K562 (cell line): ENCODE measurements at regions not wholly inside any gene's neighbourhood (a gene's known extent, or its start where the extent isn't known, plus 50 kb on each side); places are given as distances from the start of the nearest gene placed in this dataset.

Source experiments
- TF ChIP-seq, protein P1 (sequence below), 3 experiments: fragments of 200-800 bp in 1 of 3; fragments of 250-450 bp in 1 of 3; fragments of 450-650 bp in 1 of 3; sonication (Bioruptor Pico) in 1 of 3; sonication (Bioruptor generic) in 1 of 3; formaldehyde crosslinking in 1 of 3; IDR thresholded peaks; 2 replicates each; pipeline versions ENCODE4 v1.6.1 to v1.8.0; 2016 to 2022; ENCODE audit warnings: mild to moderate bottlenecking in 2 of 3, missing genetic modification characterization in 2 of 3, missing compliant biosample characterization in 1 of 3, moderate library complexity in 1 of 3
- TF ChIP-seq, protein P2 (sequence below), 2 experiments: IDR thresholded peaks; 2 replicates each; pipeline ENCODE4 v1.6.1; 2011; ENCODE audit warnings: borderline replicate concordance in 1 of 2, control low read depth in 1 of 2, low read depth in 1 of 2, low read length in 1 of 2, mild to moderate bottlenecking in 1 of 2, mixed read lengths in 1 of 2, moderate library complexity in 1 of 2; ENCODE audit not compliant: insufficient read depth in 1 of 2, insufficient read length in 1 of 2, poor library complexity in 1 of 2, severe bottlenecking in 1 of 2; ENCODE audit errors: extremely low read depth in 1 of 2
- TF ChIP-seq, protein P3 (sequence below): fragments of 450-650 bp; IDR thresholded peaks from 2 replicates; pipeline ENCODE4 v1.6.1; 2016; ENCODE audit warnings: mild to moderate bottlenecking, moderate library complexity
- TF ChIP-seq, protein P4 (sequence below), 2 experiments: fragments of 200-800 bp in 1 of 2; sonication (Bioruptor generic) in 1 of 2; sonication (generic) in 1 of 2; formaldehyde crosslinking in 1 of 2; IDR thresholded peaks in 1 of 2; conservative IDR thresholded peaks in 1 of 2; 2 replicates each; pipeline versions ENCODE4 v1.5.0 to v1.6.1; 2016 to 2020; ENCODE audit warnings: missing compliant biosample characterization in 1 of 2, missing genetic modification characterization in 1 of 2, missing genetic modification reagents in 1 of 2

DNA sequence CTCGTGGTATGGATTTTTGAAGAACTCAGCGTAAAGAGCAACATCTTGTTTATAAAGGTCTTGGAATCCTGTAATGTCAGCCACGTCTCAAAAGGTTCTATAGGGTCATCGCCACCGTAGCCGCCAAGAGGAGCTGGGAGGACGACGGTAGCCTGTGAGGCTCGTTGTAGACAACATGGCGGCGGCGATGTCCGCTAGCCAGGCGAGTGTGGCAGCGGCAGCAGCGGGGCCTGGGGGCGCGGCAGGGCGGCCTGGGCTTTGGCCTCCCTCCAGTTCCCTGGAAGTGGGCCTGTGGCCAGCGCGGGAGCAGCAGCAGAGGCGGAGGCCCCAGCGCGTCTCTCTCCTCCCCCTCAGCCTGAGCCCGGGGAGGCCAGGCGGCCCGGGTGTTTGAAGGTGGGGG lies 143.5 kb upstream of the PBDC1 start (continued):
- TF ChIP-seq, protein P1, sequence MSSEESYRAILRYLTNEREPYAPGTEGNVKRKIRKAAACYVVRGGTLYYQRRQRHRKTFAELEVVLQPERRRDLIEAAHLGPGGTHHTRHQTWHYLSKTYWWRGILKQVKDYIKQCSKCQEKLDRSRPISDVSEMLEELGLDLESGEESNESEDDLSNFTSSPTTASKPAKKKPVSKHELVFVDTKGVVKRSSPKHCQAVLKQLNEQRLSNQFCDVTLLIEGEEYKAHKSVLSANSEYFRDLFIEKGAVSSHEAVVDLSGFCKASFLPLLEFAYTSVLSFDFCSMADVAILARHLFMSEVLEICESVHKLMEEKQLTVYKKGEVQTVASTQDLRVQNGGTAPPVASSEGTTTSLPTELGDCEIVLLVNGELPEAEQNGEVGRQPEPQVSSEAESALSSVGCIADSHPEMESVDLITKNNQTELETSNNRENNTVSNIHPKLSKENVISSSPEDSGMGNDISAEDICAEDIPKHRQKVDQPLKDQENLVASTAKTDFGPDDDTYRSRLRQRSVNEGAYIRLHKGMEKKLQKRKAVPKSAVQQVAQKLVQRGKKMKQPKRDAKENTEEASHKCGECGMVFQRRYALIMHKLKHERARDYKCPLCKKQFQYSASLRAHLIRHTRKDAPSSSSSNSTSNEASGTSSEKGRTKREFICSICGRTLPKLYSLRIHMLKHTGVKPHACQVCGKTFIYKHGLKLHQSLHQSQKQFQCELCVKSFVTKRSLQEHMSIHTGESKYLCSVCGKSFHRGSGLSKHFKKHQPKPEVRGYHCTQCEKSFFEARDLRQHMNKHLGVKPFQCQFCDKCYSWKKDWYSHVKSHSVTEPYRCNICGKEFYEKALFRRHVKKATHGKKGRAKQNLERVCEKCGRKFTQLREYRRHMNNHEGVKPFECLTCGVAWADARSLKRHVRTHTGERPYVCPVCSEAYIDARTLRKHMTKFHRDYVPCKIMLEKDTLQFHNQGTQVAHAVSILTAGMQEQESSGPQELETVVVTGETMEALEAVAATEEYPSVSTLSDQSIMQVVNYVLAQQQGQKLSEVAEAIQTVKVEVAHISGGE (CRISPR knock-in tag; IDR thresholded peaks at IDR 0.05), result 0 out of 6 replicates have a peak, but pooled peaks of 1 of the 3 experiments have one; percentile 19
- TF ChIP-seq, protein P2, sequence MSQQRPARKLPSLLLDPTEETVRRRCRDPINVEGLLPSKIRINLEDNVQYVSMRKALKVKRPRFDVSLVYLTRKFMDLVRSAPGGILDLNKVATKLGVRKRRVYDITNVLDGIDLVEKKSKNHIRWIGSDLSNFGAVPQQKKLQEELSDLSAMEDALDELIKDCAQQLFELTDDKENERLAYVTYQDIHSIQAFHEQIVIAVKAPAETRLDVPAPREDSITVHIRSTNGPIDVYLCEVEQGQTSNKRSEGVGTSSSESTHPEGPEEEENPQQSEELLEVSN (IDR thresholded peaks at IDR 0.05; ENCODE audit: borderline replicate concordance in 1 of 2, extremely low read depth in 1 of 2, insufficient read depth in 1 of 2, insufficient read length in 1 of 2, low read depth in 1 of 2, low read length in 1 of 2, poor library complexity in 1 of 2, severe bottlenecking in 1 of 2), result peak; percentile 20 to 69
- TF ChIP-seq, protein P3, sequence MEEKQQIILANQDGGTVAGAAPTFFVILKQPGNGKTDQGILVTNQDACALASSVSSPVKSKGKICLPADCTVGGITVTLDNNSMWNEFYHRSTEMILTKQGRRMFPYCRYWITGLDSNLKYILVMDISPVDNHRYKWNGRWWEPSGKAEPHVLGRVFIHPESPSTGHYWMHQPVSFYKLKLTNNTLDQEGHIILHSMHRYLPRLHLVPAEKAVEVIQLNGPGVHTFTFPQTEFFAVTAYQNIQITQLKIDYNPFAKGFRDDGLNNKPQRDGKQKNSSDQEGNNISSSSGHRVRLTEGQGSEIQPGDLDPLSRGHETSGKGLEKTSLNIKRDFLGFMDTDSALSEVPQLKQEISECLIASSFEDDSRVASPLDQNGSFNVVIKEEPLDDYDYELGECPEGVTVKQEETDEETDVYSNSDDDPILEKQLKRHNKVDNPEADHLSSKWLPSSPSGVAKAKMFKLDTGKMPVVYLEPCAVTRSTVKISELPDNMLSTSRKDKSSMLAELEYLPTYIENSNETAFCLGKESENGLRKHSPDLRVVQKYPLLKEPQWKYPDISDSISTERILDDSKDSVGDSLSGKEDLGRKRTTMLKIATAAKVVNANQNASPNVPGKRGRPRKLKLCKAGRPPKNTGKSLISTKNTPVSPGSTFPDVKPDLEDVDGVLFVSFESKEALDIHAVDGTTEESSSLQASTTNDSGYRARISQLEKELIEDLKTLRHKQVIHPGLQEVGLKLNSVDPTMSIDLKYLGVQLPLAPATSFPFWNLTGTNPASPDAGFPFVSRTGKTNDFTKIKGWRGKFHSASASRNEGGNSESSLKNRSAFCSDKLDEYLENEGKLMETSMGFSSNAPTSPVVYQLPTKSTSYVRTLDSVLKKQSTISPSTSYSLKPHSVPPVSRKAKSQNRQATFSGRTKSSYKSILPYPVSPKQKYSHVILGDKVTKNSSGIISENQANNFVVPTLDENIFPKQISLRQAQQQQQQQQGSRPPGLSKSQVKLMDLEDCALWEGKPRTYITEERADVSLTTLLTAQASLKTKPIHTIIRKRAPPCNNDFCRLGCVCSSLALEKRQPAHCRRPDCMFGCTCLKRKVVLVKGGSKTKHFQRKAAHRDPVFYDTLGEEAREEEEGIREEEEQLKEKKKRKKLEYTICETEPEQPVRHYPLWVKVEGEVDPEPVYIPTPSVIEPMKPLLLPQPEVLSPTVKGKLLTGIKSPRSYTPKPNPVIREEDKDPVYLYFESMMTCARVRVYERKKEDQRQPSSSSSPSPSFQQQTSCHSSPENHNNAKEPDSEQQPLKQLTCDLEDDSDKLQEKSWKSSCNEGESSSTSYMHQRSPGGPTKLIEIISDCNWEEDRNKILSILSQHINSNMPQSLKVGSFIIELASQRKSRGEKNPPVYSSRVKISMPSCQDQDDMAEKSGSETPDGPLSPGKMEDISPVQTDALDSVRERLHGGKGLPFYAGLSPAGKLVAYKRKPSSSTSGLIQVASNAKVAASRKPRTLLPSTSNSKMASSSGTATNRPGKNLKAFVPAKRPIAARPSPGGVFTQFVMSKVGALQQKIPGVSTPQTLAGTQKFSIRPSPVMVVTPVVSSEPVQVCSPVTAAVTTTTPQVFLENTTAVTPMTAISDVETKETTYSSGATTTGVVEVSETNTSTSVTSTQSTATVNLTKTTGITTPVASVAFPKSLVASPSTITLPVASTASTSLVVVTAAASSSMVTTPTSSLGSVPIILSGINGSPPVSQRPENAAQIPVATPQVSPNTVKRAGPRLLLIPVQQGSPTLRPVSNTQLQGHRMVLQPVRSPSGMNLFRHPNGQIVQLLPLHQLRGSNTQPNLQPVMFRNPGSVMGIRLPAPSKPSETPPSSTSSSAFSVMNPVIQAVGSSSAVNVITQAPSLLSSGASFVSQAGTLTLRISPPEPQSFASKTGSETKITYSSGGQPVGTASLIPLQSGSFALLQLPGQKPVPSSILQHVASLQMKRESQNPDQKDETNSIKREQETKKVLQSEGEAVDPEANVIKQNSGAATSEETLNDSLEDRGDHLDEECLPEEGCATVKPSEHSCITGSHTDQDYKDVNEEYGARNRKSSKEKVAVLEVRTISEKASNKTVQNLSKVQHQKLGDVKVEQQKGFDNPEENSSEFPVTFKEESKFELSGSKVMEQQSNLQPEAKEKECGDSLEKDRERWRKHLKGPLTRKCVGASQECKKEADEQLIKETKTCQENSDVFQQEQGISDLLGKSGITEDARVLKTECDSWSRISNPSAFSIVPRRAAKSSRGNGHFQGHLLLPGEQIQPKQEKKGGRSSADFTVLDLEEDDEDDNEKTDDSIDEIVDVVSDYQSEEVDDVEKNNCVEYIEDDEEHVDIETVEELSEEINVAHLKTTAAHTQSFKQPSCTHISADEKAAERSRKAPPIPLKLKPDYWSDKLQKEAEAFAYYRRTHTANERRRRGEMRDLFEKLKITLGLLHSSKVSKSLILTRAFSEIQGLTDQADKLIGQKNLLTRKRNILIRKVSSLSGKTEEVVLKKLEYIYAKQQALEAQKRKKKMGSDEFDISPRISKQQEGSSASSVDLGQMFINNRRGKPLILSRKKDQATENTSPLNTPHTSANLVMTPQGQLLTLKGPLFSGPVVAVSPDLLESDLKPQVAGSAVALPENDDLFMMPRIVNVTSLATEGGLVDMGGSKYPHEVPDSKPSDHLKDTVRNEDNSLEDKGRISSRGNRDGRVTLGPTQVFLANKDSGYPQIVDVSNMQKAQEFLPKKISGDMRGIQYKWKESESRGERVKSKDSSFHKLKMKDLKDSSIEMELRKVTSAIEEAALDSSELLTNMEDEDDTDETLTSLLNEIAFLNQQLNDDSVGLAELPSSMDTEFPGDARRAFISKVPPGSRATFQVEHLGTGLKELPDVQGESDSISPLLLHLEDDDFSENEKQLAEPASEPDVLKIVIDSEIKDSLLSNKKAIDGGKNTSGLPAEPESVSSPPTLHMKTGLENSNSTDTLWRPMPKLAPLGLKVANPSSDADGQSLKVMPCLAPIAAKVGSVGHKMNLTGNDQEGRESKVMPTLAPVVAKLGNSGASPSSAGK, result peak; percentile 58; the same call in 1 of the 2 replicates
- TF ChIP-seq, protein P4, sequence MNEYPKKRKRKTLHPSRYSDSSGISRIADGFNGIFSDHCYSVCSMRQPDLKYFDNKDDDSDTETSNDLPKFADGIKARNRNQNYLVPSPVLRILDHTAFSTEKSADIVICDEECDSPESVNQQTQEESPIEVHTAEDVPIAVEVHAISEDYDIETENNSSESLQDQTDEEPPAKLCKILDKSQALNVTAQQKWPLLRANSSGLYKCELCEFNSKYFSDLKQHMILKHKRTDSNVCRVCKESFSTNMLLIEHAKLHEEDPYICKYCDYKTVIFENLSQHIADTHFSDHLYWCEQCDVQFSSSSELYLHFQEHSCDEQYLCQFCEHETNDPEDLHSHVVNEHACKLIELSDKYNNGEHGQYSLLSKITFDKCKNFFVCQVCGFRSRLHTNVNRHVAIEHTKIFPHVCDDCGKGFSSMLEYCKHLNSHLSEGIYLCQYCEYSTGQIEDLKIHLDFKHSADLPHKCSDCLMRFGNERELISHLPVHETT (CRISPR knock-in tag; conservative IDR thresholded peaks at IDR 0.05 in 1 of 2, IDR thresholded peaks at IDR 0.05 in 1 of 2), result peak in 1 of 2 experiments; percentile 56; a peak in 1 of 4 replicates
